ENCODE measurements at regions not wholly inside any gene's neighbourhood (a gene's known extent, or its start where the extent isn't known, plus 50 kb on each side); places are given as distances from the start of the nearest gene placed in this dataset.

GRCh38 chr11:10641912-10642697, 51.5 kb downstream of the IRAG1 start:
- H3K27ac ChIP-seq = peak overlapping the region in 2 of 10 donors; percentile 6 to 74
- H3K9me3 ChIP-seq = no peaks in the 10 kb centered on the region
- H3K27me3 ChIP-seq = no peaks in the 10 kb centered on the region
- no peak for TF ChIP-seq CTCF (IDR thresholded peaks at IDR 0.05)
- no peaks in the 10 kb centered on the region for H3K36me3 ChIP-seq
- intact Hi-C loops (cut with DNase I) = no loop called here
- WGBS, 2 donors = 88 to 89% methylated on average over 4 of the region's 4 CpGs
- DNase-seq = no peak
- H3K4me1 ChIP-seq = peaks cover 0 to 74% (median 0%) of the 10 kb centered on the region in 9 donors
- no peak overlapping the region for H3K4me3 ChIP-seq
- no peak for ATAC-seq

GRCh38 chr11:10641177-10641911, 52.2 kb downstream of the IRAG1 start:
- Histone ChIP-seq H3K27ac (peak overlapping the region in 1 of 10 donors; percentile 74), H3K27me3 (no peaks in the 10 kb centered on the region), H3K4me3 (no peak overlapping the region), H3K4me1 (peaks cover 0 to 66% (median 0%) of the 10 kb centered on the region in 9 donors), H3K9me3 (no peaks in the 10 kb centered on the region), H3K36me3 (no peaks in the 10 kb centered on the region)
- intact Hi-C loops (cut with DNase I) = no loop called here
- TF ChIP-seq CTCF (IDR thresholded peaks at IDR 0.05) = no peak
- DNase-seq = no peak
- 87 to 93% methylated on average over 9 of the region's 9 CpGs for WGBS, 2 donors
- ATAC-seq = peak in 2 of 8 donors; percentile 40

GRCh38 chr11:10640308-10640707, 53.2 kb downstream of the IRAG1 start:
- peaks cover 0 to 58% (median 0%) of the 10 kb centered on the region in 9 donors for H3K4me1 ChIP-seq
- no peaks in the 10 kb centered on the region for H3K9me3 ChIP-seq
- 63 to 75% methylated on average over 3 of the region's 3 CpGs for WGBS, 2 donors
- intact Hi-C loops (cut with DNase I) = no loop called here
- ATAC-seq (peak in 2 of 8 donors; percentile 28 to 34), DNase-seq (no peak)
- no peak overlapping the region for H3K4me3 ChIP-seq
- no peaks in the 10 kb centered on the region for H3K27me3 ChIP-seq
- H3K36me3 ChIP-seq = no peaks in the 10 kb centered on the region
- no peak for TF ChIP-seq CTCF (IDR thresholded peaks at IDR 0.05)
- H3K27ac ChIP-seq = peak overlapping the region in 2 of 10 donors; percentile 11 to 33

GRCh38 chr11:10639350-10639749, 54.2 kb downstream of the IRAG1 start:
- H3K36me3 ChIP-seq = no peaks in the 10 kb centered on the region
- peak overlapping the region in 3 of 10 donors; percentile 6 to 33 (median 11) for H3K27ac ChIP-seq
- H3K9me3 ChIP-seq = no peaks in the 10 kb centered on the region
- ATAC-seq = peak in 2 of 8 donors; percentile 19 to 23
- 84 to 86% methylated on average over 7 of the region's 7 CpGs for WGBS, 2 donors
- H3K4me1 ChIP-seq = peaks cover 0 to 56% (median 0%) of the 10 kb centered on the region in 9 donors
- no peaks in the 10 kb centered on the region for H3K27me3 ChIP-seq
- no peak for TF ChIP-seq CTCF (IDR thresholded peaks at IDR 0.05)
- intact Hi-C loops (cut with DNase I) = no loop called here
- DNase-seq = no peak
- no peak overlapping the region for H3K4me3 ChIP-seq

Data from heart right ventricle (tissue), 16 donors.